ENCODE measurements at regions not wholly inside any gene's neighbourhood (a gene's known extent, or its start where the extent isn't known, plus 50 kb on each side); places are given as distances from the start of the nearest gene placed in this dataset.

- no peak for DNase-seq
Measured at GRCh38 chr1:98478121-98478520, 183.4 kb upstream of the SNX7 start.

GRCh38 chr1:98472878-98473277 is 188.6 kb upstream of the SNX7 start:
- peak; percentile 44 for DNase-seq

- no peak for DNase-seq
Measured at GRCh38 chr1:98471633-98472032, 189.9 kb upstream of the SNX7 start.

- DNase-seq, result peak; percentile 63
Measured at GRCh38 chr1:98468111-98468717, 193.3 kb upstream of the SNX7 start.

GRCh38 chr1:98467586-98467985 is 193.9 kb upstream of the SNX7 start:
- peak; percentile 17 for DNase-seq

GRCh38 chr1:98467122-98467521 is 194.4 kb upstream of the SNX7 start:
- DNase-seq, result no peak

GRCh38 chr1:98461873-98462385 is 199.6 kb upstream of the SNX7 start:
- no peak for DNase-seq

GRCh38 chr1:98460136-98460535 is 201.4 kb upstream of the SNX7 start:
- DNase-seq, result no peak

- no peak for DNase-seq
Measured at GRCh38 chr1:98459486-98459870, 202.0 kb upstream of the SNX7 start.

- DNase-seq, result peak; percentile 5
Measured at GRCh38 chr1:98458511-98459485, 202.7 kb upstream of the SNX7 start.

GRCh38 chr1:98457248-98457647 is 204.3 kb upstream of the SNX7 start:
- no peak for DNase-seq

GRCh38 chr1:98454666-98455065 is 206.9 kb upstream of the SNX7 start:
- DNase-seq, result no peak

- DNase-seq, result peak; percentile 87
Measured at GRCh38 chr1:98453066-98453465, 208.5 kb upstream of the SNX7 start.

GRCh38 chr1:98452162-98452561 is 209.4 kb upstream of the SNX7 start:
- DNase-seq, result peak; percentile 67

GRCh38 chr1:98441281-98441680 is 220.2 kb upstream of the SNX7 start:
- no peak for DNase-seq

GRCh38 chr1:98439471-98439870 is 222.1 kb upstream of the SNX7 start:
- DNase-seq, result no peak

GRCh38 chr1:98437540-98437939 is 224.0 kb upstream of the SNX7 start:
- DNase-seq, result peak; percentile 25

- DNase-seq, result no peak
Measured at GRCh38 chr1:98437011-98437410, 224.5 kb upstream of the SNX7 start.

GRCh38 chr1:98429965-98430443 is 231.5 kb upstream of the SNX7 start:
- DNase-seq, result peak; percentile 96

- no peak for DNase-seq
Measured at GRCh38 chr1:98428864-98429263, 232.7 kb upstream of the SNX7 start.

GRCh38 chr1:98427664-98428063 is 233.9 kb upstream of the SNX7 start:
- no peak for DNase-seq

GRCh38 chr1:98426092-98426491 is 235.4 kb upstream of the SNX7 start:
- DNase-seq, result no peak

- no peak for DNase-seq
Measured at GRCh38 chr1:98422816-98423215, 238.7 kb upstream of the SNX7 start.

GRCh38 chr1:98421085-98421435 is 240.5 kb upstream of the SNX7 start:
- DNase-seq, result peak; percentile 17

All from NCI-H69 (cell line).